CD4-positive, alpha-beta T cell treated with Interleukin-4 for 4 hours (primary cell): ENCODE measurements at regions not wholly inside any gene's neighbourhood (a gene's known extent, or its start where the extent isn't known, plus 50 kb on each side); places are given as distances from the start of the nearest gene placed in this dataset.

Source experiments
- DNase-seq: peaks from one replicate; pipeline ENCODE4 v3.0.0-alpha.2; 2020

DNA sequence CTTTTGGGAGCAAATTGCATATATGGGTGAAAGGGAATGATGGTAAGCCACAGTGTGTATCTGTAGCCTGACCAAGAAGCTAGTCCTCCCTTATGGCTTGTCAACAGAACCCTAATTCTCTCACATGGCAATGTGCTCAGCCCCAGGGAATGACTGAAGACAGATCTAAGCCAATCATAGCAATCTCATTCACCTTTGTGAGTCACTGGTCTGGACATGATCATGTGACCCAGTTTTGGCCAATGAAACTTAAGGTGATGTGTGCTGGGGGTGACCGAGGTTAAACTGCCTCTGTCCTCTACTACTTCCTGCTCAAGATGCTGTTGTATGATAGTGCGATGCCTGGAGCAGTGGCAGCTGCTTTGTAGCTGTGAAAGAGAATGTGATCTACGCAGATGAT is 491.2 kb upstream of the HS6ST1 start:
- no peak for DNase-seq

DNA sequence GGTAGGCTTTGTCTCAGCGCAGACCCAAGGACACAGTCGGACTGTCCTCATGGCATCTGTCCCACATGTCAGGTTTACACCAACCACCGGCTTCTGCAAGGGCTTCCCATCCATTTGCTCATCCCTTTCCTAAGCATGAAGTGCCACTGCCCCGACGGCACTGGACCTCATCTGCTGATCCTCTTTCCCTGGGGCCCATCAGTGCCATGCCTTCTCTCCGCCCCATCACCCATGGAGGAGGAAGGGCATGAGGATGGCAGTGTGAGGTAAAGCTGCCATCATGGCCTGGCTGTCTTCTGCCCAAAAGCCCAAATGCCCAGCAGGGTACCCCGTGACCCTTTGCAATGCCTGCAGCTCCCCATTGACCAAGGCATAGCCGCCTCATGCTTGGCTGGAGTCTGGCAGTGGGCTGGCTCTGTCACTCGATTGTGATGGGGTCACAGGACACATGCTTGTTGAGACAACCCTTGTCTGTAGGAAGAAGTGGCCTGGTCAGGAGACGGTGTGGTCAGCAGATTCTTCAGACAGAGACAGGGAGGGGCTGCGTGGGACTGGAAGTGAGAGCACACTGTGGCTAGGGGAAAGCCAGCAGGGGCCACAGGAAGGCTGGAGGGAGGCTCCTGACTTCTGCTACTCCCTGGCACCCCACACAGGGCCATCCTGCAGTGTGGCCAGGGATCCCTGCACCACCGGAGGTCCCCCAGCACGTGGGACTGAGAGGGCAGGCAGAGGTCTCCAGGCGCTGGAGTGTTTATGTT is 493.7 kb upstream of the HS6ST1 start:
- no peak for DNase-seq

DNA sequence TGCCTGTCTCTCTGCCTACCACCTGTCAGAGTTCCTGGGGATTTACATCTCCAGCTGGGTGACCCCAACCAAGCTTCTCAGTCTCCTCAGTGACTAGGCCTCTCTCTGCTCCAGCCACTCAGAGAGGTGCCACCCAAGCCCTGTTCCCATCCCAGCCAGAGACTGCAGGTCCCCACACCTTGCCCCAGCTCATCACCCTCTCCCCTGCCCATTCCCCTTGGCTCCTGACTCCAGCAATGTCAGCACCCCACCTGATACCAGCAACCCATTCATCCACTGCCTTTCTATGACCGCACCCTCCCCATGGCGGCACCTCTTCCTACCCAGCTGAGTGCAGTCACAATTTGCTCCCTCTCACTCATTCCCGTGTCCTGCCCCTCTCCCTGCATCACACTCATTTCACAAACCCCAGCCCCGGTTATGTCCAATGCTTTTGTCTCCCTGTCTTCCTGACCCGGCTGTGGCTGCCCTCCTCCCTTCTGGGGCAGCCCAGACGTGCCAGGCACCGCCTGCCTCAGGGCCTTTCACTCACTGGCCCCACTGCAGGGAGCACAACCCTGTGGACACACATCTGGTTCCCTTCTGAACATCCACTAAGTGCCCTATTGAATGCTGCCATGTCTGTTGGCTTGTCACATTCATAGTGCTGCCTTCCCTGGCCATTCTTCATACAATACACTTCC is 494.8 kb upstream of the HS6ST1 start:
- DNase-seq: no peak

DNA sequence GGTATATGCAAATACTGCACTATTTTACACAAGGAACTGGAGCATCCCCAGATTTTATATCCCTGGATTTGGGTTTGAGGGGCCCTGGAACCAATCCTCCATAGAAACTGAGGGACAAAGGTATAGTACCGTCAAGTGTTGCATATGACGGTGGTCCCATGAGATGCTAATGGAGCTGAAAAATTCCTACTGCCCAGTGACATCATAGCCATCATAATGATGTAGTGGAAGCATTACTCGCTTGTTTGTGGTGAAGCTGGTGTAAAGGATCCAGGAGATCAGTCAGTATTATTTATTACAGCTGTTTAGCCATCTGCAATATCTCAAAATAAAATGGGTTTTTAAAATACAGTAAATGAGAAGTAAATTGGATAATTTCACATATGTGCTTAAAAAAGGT is 496.6 kb upstream of the HS6ST1 start:
- no peak for DNase-seq

DNA sequence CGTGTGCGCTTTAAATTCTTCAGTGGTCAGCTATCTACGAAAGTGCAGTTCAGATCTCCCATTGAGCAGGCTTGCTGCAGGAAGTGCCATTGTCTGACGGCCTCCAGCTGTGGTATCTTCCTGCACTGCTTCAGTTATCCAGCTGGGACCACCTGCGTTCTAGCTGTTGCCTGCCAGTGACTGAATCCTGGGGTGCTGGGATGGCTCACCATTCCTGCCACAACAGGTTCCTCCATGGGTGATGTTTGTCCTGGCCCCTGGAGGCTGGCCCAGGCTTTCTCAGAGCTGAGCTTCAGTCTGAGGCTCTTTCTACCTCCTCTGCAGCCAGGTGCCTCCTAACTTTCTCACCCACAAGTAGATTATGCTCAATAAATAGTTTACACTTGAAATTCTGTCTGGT is 498.5 kb upstream of the HS6ST1 start:
- DNase-seq: no peak

DNA sequence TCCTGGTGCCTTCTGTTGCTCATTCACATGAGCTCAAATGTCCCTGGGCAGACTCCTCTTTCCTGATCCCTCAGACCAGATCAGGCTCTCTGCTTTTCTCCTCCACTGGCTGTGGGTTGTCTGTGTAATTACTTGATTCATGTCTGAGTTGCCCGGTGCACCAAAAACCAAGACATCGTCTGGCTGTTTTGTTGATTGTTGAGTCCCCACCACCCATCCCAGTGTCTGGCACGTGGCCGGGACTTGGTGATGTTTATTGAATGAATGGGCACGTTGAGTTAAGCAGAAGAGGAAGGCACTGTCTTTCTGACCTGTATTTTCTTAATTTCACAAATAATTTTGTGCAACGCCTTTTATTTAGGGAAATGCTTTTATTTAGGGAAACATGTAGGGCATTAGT is 499.1 kb upstream of the HS6ST1 start:
- DNase-seq: no peak

DNA sequence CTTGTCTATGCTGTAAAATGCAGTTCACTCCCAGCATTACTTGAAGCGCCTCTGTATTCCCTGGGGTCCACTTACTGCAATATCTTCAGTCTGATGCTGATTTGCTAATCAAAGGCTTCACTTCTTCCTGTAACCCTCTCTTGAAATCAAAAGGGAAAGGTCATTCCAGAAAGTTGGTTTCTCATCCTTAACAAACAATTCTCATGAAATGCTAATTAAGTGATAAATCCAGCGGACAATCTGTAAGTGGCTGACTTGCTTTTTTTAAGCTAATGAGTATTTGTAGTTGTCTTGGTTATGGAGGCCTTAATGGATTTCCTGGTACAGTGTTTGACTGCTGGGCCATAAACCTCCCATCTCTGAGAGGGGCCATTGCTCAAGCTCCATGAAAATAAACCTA is 499.6 kb upstream of the HS6ST1 start:
- no peak for DNase-seq

DNA sequence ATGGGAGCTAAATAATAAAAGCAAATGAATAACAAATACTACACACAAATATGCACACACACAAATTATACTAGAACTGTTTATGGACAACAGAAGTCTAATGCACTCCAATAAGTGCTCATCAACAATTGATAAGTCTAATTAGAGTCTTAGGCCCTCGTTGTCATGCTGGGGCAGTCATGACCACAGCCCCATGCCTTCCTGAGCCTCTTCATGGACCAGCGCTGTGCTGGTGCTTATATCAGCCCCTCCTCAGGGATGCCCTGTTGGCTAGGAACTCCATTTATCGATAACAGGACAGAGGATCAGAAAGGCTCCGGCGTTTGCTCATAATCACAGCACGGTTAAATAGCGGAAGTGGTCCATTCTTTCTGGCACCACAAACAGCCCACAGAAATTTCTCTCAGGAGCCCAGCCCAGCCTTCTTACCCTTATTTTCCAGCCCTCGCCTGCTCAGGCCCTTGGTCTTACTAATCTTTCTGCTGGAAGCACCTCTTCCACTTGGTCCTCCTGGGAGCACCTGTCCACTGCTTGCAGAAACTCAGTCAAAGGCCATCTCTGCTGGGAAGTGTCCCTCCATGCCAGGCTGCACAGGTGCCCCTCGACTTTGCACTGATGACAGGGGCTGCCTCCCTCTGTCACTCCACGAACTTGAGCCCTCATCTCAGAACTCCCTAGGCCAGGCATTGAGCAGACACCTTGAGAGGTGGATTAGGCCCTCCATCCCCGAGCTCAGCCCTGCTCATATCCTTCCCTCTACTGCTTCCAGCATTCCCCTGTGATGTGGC is 500.2 kb upstream of the HS6ST1 start:
- no peak for DNase-seq

DNA sequence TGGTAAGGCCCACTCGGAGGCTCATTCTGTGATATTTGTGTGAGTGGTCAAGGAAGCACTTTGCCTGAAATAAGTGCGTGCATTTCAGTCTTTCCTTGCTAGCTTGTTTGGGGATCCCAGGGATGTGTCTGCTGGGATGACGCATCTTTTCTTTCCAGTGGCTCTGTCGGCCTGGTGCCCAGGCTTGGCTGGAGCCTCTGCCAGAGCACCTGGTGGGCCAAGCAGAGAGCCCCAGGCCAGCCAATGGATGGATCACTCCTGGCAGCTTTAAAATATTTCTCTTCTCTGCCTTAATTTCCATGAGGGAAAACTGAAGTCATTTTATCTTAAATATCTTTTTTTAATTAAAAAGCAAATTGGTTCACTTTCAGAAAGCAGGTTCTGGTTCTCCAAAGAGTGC is 501.8 kb upstream of the HS6ST1 start:
- no peak for DNase-seq

DNA sequence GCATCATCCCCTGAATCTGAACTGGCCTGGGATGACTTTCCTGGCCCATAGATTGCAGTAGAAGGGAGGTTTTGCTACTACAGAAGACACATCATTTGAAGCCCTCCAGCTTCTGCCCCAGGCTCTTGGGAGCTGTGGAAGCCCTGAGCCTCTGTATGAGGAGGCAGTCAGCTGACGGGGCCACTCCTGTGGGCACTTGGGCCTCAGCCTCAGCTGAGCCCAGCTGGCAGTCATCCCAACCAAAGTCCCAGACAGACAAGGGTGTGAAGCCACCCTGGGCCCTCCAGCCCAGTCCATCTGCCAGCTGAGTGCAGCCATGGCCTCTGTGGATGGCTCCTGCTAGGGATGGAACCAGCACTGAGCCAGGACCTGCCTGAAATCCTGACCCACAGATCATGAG is 502.3 kb upstream of the HS6ST1 start:
- DNase-seq: no peak

DNA sequence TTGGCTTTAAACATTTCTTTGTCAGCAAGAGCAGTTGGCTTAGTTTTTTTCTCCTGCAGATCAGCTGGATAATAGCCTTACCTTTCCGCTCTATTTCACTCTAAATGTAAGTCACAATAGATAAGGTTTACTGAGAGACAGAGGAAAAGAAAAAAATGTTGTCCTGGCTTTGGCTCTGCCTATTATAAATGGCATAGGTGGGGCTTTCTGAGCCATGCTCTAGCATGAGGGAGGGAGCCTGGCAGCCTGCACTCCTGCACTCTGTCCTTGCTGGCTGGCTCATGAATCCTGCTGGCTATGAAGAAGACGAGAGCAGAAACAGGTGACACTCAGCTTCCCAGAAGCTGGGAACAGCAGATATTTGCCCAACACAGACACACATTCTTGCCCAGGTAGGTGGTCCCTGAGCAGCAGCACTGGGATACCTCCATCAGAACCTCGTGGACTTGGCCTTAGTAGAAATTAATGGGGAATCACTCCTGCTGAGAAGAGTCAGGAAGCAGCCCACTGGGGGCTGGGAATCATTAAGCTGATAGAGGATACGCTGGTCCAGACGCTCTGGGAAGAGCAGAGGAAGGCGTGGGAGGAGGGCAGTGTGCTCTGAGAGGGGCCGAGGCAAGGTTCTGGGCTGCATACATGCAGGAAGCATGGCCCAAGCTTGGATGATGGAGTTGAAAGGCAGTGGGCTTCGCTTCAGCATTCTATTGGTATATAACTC is 514.4 kb upstream of the HS6ST1 start:
- DNase-seq: no peak

DNA sequence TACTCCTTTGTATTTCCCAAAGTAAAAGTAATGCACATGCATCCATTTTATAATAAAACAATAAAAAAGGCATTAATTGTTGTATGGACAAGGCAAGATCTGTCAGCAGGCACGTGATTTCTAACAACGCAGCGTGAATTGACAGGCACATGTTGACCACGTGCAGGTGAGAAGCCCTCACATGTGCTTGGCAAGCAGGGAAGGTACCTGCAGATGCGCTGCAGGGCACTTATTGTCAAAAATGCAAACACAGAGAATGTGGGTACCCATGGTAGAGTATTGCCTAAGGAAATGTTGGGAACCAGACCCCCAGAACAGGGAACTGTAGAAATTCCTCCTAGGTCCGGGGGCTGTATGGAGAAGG is 515.0 kb upstream of the HS6ST1 start:
- no peak for DNase-seq

DNA sequence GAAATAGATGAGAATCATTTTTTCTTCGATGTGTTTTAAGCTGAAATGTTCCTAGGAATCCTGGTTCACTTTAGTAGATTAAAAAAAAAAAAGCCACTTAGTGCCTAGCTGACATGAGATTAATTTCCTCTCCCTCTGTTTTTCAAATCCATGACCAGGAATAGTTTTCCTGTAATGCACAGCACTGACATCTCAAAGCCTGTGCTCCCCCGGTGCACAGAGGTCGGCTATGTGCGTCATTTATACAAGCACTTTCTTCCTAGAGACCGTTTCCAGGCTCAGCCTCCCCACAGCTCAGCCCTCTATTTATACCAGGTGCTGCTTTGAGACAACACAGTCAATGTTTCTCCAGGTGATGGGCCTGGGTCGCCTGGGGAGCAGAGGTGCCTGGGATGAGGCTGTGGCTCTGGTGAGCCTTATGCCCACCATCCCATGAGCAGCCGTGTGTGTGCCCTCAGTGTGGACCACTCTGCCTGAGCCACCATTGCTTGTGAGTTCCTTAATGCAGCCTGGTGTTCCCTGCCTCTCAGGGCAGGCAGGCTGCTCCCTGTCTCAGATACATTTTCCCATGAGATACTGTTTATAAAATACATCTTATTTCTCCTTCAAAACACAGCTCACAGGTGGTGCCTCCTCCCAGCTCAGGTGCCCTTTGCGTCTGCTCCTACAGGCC is 515.7 kb upstream of the HS6ST1 start:
- no peak for DNase-seq

DNA sequence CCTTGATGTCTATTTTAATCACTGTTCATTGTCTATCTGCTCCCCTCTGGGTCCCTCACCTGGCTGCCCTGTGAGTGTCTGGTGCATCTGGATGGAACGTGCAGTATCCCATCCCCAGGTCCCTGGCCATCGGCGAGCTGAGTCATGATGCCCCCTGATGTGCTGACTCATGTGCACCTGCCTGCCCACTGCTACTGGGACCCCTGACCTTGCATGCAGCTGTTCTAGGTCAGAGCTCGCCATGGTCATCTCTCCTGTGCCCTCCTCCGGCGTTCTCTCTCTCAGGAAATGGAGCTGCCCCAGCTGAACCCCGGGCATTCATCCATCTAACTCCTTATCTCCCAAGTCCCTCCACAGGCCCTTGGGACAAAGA is 516.2 kb upstream of the HS6ST1 start:
- no peak for DNase-seq

DNA sequence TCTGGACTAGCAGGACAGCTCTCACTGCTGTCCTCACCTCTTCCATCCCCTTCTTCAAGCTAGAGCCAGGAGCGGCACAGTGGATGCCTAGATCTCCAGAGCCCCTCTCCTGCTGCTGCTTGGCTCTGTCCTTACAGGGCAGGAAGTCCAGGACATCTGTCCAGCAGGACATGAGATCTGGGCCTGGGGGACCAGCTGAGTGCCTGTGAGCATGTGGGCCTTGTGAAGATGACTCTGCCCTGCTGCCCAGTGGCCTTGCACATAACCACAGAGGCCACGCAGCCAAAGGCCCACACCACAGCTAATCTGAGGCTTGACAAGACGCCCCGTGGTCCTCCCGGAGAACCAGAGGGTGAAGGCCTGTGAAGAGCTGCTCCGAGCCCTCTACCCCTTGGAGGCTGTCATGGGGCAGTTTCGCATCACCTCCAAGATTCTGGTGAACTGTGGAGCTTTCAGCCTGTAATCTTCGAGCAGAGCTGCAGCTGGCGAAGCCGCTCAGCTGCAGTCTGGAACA is 516.7 kb upstream of the HS6ST1 start:
- DNase-seq: no peak

DNA sequence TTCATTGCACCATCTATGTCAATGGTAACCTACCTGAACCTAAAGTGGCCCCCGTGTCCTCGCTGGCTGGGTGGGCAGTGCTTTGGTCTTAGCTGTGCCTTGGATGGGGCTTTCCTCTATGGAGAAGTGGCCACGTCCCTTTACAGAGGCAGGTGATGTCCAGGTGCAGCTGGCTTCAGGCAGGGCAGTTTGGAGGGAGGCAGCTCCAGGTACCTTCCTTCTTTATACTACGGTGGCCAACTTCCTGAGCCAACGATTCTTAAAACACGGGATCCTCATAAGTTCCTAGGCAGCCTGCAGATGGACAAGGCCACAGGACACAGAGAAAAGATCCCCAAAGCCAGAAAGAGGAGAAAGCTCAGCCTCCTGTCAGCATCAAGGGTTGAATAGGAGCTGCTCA is 517.3 kb upstream of the HS6ST1 start:
- no peak for DNase-seq

DNA sequence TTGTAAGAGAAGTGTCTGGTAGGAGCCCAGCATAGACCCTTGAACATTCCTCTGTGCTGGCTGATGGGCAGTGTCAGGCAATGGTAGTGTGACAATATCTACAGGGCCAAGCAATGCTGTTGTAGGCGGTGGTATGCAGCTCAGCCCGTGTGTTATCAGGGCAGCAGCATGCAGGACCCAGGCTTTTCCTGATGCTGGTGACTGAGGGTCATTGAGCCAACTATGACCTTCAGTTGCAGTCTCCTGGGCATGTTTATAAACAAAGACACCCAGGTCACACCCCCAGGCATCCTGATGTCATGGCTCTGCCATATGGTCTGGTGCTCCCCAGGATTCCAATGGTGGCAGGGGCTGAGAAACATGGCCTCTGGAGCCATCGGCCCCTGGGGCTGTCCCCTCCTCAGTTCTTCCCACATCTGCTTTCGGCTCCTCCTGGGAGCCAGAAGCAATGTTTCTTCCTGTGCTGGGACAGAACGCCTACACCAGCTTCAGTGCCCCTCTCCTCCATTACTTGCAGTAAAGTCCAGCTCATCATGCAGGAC is 518.0 kb upstream of the HS6ST1 start:
- DNase-seq: no peak

DNA sequence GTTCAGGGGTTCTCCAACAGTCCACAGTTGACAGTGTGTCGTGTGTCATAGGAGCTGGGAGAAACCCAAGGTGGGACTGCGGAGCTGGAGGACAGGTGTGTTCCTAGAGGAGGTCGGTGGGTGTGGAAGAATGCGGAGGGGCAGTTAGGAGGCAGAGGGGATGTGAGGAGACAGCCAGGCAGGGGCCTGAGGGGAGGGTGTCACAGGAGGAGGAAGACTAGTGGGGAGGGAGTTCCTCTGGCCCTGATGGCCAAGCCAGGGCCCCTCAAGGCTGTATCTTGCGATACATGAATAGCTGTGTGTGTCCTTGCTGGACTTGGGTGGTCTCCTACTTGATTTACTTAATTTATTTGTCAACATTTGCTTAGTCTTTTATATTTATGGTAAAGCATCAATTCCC is 519.6 kb upstream of the HS6ST1 start:
- DNase-seq: no peak

DNA sequence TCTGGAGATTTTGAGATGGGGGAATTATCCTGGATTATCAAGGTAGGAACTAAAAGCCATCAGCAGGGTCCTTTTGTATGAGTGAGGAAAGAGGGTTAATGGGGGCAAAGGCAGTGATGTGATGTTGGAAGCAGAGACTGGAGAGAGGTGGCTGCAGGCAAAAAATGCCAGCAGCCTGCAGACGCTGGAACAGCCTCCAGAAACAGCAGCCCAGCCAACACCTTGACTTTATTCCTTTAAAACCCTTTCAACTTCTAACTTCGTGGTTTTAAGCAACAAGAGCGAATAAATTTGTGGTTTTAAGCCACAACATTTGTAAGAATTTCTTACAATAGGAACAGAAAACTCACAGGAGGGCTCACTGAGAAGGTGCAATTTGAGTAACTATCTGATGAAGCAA is 523.1 kb upstream of the HS6ST1 start:
- DNase-seq: no peak

DNA sequence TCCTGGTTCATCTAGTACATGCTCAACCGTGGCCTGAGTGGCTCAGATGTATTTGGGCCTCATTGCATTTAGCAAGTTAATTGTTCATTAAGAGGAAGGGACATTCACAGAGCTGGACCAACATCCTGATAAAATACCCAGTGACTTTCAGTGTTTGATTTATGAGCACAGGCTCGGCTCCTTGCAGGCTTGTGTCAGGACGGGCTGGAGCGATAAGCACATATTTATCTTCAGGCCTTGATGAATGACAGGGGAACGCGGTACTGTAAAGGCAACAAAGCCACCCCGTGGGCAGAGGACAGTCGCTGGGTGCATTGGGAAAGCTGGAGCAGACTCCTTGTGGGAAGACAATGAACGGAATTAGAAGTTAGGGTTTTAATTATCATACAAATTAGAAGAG is 548.6 kb upstream of the HS6ST1 start:
- DNase-seq: no peak

DNA sequence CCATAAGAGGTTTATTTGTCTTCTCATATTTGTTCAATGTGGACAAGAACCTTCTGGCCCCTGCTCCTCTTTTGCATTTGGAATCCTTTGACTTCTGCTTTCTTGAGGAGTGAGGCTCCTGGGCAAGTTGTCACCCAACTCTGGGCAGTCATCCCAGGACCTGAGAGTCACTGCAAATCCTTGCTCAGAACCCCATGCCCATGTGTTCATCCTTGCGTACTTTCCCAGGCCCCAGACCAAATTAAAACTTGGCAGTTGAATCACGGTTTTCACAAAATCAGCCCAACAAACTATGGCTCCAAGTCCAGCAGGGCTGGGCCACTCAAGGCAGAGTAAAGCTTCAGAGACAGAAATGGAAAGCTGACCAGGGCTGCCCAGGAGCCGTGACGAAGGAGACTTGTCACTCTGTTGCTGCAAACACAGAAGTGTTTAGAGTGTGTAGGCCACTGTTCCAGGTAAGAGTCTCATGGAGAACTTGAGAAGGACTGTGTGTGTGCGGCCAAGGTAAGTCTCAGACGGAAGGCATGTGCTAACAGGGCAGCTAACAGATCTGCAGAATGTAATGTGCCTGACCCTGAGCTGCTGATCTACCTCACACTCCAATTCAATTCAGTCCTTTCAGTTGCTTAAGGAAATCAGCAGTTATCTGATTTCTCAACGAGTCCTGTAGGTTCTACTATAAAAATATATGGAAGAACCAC is 549.4 kb upstream of the HS6ST1 start:
- no peak for DNase-seq
